PC-3 (cell line): ENCODE measurements at regions not wholly inside any gene's neighbourhood (a gene's known extent, or its start where the extent isn't known, plus 50 kb on each side); places are given as distances from the start of the nearest gene placed in this dataset.

Source experiments
- ATAC-seq: fragments of 200-7000 bp; cut with Tn5 transposase; 2 replicates; pipeline ENCODE4 v1.9.1; 2020; ENCODE audit warnings: mild to moderate bottlenecking, moderate library complexity
- BruUV-seq: library from RNA; stranded (reverse); fragments of 400-500 nt; replicated peaks from 2 replicates; lab custom pipeline; 2021; lab: Mats Ljungman, UMichigan
- CTCF ChIA-PET: fragments of 300-600 bp; sonication (Branson Sonifier 250); formaldehyde crosslinking; loops from one replicate; lab custom pipeline; 2022; ENCODE audit warnings: antibody characterized with exemption; lab: Charles Lee
- POLR2A ChIA-PET: fragments of 300-600 bp; sonication (Branson Sonifier 250); formaldehyde crosslinking; loops from one replicate; lab custom pipeline; 2022; ENCODE audit warnings: antibody characterized with exemption; ENCODE audit not compliant: unreplicated experiment; lab: Charles Lee
- DNase-seq: peaks from one replicate; pipeline ENCODE4 v3.0.0-alpha.2; 2015
- H2AFZ ChIP-seq: fragments of 300-600 bp; sonication (generic); 2 replicates; pipeline ENCODE4 v1.6.0; 2016; ENCODE audit warnings: antibody characterized with exemption, low read length
- H3F3A ChIP-seq: fragments of 300-600 bp; sonication (generic); one replicate; pipeline ENCODE4 v1.6.0; 2017; ENCODE audit warnings: antibody characterized with exemption, low read length, control low read depth, mild to moderate bottlenecking; ENCODE audit not compliant: unreplicated experiment
- H3K27ac ChIP-seq: fragments of 300-600 bp; sonication (generic); 2 replicates; pipeline ENCODE4 v1.5.1; 2016; ENCODE audit warnings: mild to moderate bottlenecking, low read length
- H3K27me3 ChIP-seq: fragments of 300-600 bp; sonication (generic); 2 replicates; pipeline ENCODE4 v1.6.1; 2016; ENCODE audit warnings: low read length, mixed read lengths
- H3K36me3 ChIP-seq: fragments of 300-600 bp; sonication (generic); 2 replicates; pipeline ENCODE4 v1.6.1; 2016; ENCODE audit warnings: low read depth, mixed run types, low read length, mixed read lengths
- H3K4me1 ChIP-seq: fragments of 300-600 bp; sonication (generic); 2 replicates; pipeline ENCODE4 v1.5.1; 2016; ENCODE audit warnings: low read length; ENCODE audit not compliant: insufficient read depth
- H3K4me2 ChIP-seq: fragments of 300-600 bp; sonication (generic); 2 replicates; pipeline ENCODE4 v1.6.0; 2016; ENCODE audit warnings: low read length
- H3K4me3 ChIP-seq: fragments of 300-600 bp; sonication (generic); 2 replicates; pipeline ENCODE4 v1.5.1; 2016; ENCODE audit warnings: mild to moderate bottlenecking, low read length, mixed read lengths
- H3K79me2 ChIP-seq: fragments of 300-600 bp; sonication (generic); 2 replicates; pipeline ENCODE4 v1.6.1; 2017; ENCODE audit warnings: low read length, mixed read lengths
- H3K9ac ChIP-seq: fragments of 300-600 bp; sonication (generic); 2 replicates; pipeline ENCODE4 v1.6.0; 2016; ENCODE audit warnings: mild to moderate bottlenecking, low read length
- H3K9me2 ChIP-seq: fragments of 300-600 bp; sonication (generic); replicated peaks from 2 replicates; pipeline ENCODE4 v1.6.1; 2016; ENCODE audit warnings: mixed run types, low read length, mixed read lengths
- H3K9me3 ChIP-seq: fragments of 300-600 bp; sonication (generic); 2 replicates; pipeline ENCODE4 v1.6.1; 2016; ENCODE audit warnings: low read length, mixed read lengths
- H4K20me1 ChIP-seq: fragments of 300-600 bp; sonication (generic); 2 replicates; pipeline ENCODE4 v1.6.1; 2016; ENCODE audit warnings: low read length, mixed read lengths
- EZH2 ChIP-seq: fragments of 300-600 bp; sonication (generic); IDR thresholded peaks from one replicate; pipeline ENCODE4 v1.6.1; 2017; ENCODE audit warnings: antibody characterized with exemption, mild to moderate bottlenecking, low read length; ENCODE audit not compliant: unreplicated experiment
- EZH2phosphoT487 ChIP-seq: fragments of 300-600 bp; sonication (generic); IDR thresholded peaks from 2 replicates; pipeline ENCODE4 v1.6.1; 2018; ENCODE audit warnings: mild to moderate bottlenecking, antibody characterized with exemption, low read length, borderline replicate concordance
- intact Hi-C: fragments of 100-400 bp; cut with micrococcal nuclease; formaldehyde crosslinking; loops from 2 replicates; pipeline ENCODE4 v1.9.0; 2023
- TF ChIP-seq, protein P1 (sequence below): fragments of 300-600 bp; sonication (generic); conservative IDR thresholded peaks from 2 replicates; pipeline ENCODE4 v1.5.1; 2017; ENCODE audit warnings: antibody characterized with exemption, low read depth, mild to moderate bottlenecking, low read length

DNA sequence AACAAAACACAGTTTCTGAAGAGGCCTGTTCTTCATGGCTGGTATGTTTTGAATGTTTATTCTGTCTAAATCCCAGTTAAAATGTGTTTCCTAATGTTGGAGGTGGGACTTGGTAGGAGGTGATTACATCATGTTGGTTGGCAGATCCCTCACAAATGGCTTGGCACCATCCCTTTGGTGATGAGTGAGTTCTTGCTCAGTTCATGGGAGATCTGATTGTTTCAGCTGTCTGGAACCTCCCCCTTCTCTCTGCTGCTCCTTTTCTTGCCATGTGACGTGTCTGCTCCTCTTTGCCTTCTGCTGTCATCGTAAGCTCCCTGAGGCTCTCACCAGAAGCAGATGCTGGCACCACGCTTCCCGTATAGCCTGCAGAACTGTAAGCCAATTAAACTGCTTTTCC, 383.6 kb upstream of the TPK1 start:
- Histone ChIP-seq H3K27ac (no peak overlapping the region), H4K20me1 (no peaks in the 10 kb centered on the region), H3K27me3 (no peaks in the 10 kb centered on the region), H3K9ac (no peak overlapping the region), H3K4me3 (no peak overlapping the region), H3K9me2 (no peaks in the 10 kb centered on the region), H3K79me2 (no peaks in the 10 kb centered on the region), H3K4me2 (no peak overlapping the region), H3K4me1 (no peaks in the 10 kb centered on the region), H3K36me3 (no peaks in the 10 kb centered on the region), H3K9me3 (no peaks in the 10 kb centered on the region), H2AFZ (no peak overlapping the region), H3F3A (no peaks in the 10 kb centered on the region)
- DNase-seq (no peak), ATAC-seq (no peak)
- no TSS peak for BruUV-seq
- POLR2A ChIA-PET, result no interaction called here
- intact Hi-C loops, result no loop called here
- TF ChIP-seq, protein P1, sequence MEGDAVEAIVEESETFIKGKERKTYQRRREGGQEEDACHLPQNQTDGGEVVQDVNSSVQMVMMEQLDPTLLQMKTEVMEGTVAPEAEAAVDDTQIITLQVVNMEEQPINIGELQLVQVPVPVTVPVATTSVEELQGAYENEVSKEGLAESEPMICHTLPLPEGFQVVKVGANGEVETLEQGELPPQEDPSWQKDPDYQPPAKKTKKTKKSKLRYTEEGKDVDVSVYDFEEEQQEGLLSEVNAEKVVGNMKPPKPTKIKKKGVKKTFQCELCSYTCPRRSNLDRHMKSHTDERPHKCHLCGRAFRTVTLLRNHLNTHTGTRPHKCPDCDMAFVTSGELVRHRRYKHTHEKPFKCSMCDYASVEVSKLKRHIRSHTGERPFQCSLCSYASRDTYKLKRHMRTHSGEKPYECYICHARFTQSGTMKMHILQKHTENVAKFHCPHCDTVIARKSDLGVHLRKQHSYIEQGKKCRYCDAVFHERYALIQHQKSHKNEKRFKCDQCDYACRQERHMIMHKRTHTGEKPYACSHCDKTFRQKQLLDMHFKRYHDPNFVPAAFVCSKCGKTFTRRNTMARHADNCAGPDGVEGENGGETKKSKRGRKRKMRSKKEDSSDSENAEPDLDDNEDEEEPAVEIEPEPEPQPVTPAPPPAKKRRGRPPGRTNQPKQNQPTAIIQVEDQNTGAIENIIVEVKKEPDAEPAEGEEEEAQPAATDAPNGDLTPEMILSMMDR, result no peak
- TF ChIP-seq EZH2phosphoT487, result no peak
- no peak for TF ChIP-seq EZH2
- CTCF ChIA-PET, result no interaction called here

- intact Hi-C loops, result no loop called here
Observed at GRCh38 chr7:145216866-145217265, 381.0 kb upstream of the TPK1 start.

GRCh38 chr7:145212050-145212449, 376.2 kb upstream of the TPK1 start:
- TF ChIP-seq, protein P1, result no peak
- TF ChIP-seq EZH2phosphoT487 (no peak), EZH2 (no peak)
- no peaks in the 10 kb centered on the region for H3K79me2 ChIP-seq
- H3F3A ChIP-seq, result no peaks in the 10 kb centered on the region
- H2AFZ ChIP-seq, result no peak overlapping the region
- no peak for DNase-seq
- no peak overlapping the region for H3K4me2 ChIP-seq
- ATAC-seq, result no peak
- no peaks in the 10 kb centered on the region for H3K4me1 ChIP-seq
- H3K27ac ChIP-seq, result no peak overlapping the region
- no TSS peak for BruUV-seq
- no peaks in the 10 kb centered on the region for H3K27me3 ChIP-seq
- intact Hi-C loops, result no loop called here
- H3K4me3 ChIP-seq, result no peak overlapping the region
- no peaks in the 10 kb centered on the region for H3K9me3 ChIP-seq
- POLR2A ChIA-PET, result no interaction called here
- H4K20me1 ChIP-seq, result no peaks in the 10 kb centered on the region
- no peaks in the 10 kb centered on the region for H3K9me2 ChIP-seq
- CTCF ChIA-PET, result interaction anchor here (0.6 kb wide), 1 partner anchor 58 kb away, joined by 5 read pairs; no protein-coding TSS in a partner anchor
- H3K9ac ChIP-seq, result no peak overlapping the region
- no peaks in the 10 kb centered on the region for H3K36me3 ChIP-seq

More at GRCh38 chr7:145216866-145217265, 381.0 kb upstream of the TPK1 start:
- Histone ChIP-seq H3K36me3 (no peaks in the 10 kb centered on the region), H3K9ac (no peak overlapping the region), H3K79me2 (no peaks in the 10 kb centered on the region), H3K9me2 (no peaks in the 10 kb centered on the region), H3F3A (no peaks in the 10 kb centered on the region), H4K20me1 (no peaks in the 10 kb centered on the region), H3K27ac (no peak overlapping the region), H2AFZ (no peak overlapping the region), H3K4me1 (no peaks in the 10 kb centered on the region), H3K4me3 (no peak overlapping the region), H3K27me3 (no peaks in the 10 kb centered on the region), H3K4me2 (no peak overlapping the region), H3K9me3 (no peaks in the 10 kb centered on the region)
- no TSS peak for BruUV-seq
- no peak for DNase-seq
- ChIA-PET POLR2A (no interaction called here), CTCF (no interaction called here)
- TF ChIP-seq EZH2 (no peak), EZH2phosphoT487 (no peak)
- TF ChIP-seq, protein P1, result no peak
- ATAC-seq, result no peak
